CD14-positive monocyte (primary cell): ENCODE measurements at regions not wholly inside any gene's neighbourhood (a gene's known extent, or its start where the extent isn't known, plus 50 kb on each side); places are given as distances from the start of the nearest gene placed in this dataset.

Source experiments
- DNase-seq, 3 donors: peaks; one replicate each; pipeline ENCODE4 v3.0.0-alpha.2; 2011 to 2022
- H2AFZ ChIP-seq: 2 replicates; pipeline ENCODE4 v1.6.0; 2012; ENCODE audit warnings: mild to moderate bottlenecking, low read depth, low read length, inconsistent platforms; ENCODE audit not compliant: insufficient read depth, poor library complexity, severe bottlenecking
- H3K27ac ChIP-seq, 2 donors: 1 replicate in 1 of 2; 2 replicates in 1 of 2; pipeline ENCODE4 v1.5.1; 2012 to 2013; ENCODE audit warnings: low read length in 2 of 2, control low read depth in 1 of 2, inconsistent platforms in 1 of 2, low read depth in 1 of 2, mild to moderate bottlenecking in 1 of 2
- H3K27me3 ChIP-seq, 2 donors: one replicate each; pipeline versions ENCODE4 v1.6.0 to v1.6.1; 2011 to 2013; ENCODE audit warnings: low read length in 2 of 2; ENCODE audit not compliant: control insufficient read depth in 2 of 2, insufficient read depth in 2 of 2
- H3K36me3 ChIP-seq, 2 donors: replicated peaks in 1 of 2; 1 replicate in 1 of 2; 2 replicates in 1 of 2; pipeline versions ENCODE4 v1.5.1 to v1.6.1; 2012 to 2013; ENCODE audit warnings: low read length in 2 of 2, control low read depth in 1 of 2, inconsistent platforms in 1 of 2, mild to moderate bottlenecking in 1 of 2; ENCODE audit not compliant: insufficient read depth in 2 of 2, control insufficient read depth in 1 of 2
- H3K4me1 ChIP-seq, 2 donors: 1 replicate in 1 of 2; 2 replicates in 1 of 2; pipeline versions ENCODE4 v1.5.1 to v1.6.1; 2012 to 2013; ENCODE audit warnings: low read length in 2 of 2, control low read depth in 1 of 2, inconsistent platforms in 1 of 2, mild to moderate bottlenecking in 1 of 2, moderate library complexity in 1 of 2; ENCODE audit not compliant: insufficient read depth in 2 of 2, control insufficient read depth in 1 of 2
- H3K4me2 ChIP-seq: replicated peaks from 2 replicates; pipeline ENCODE3; 2012; ENCODE audit warnings: low read length, moderate library complexity, mild to moderate bottlenecking; ENCODE audit not compliant: poor library complexity, severe bottlenecking; ENCODE audit errors: extremely low read depth
- H3K4me3 ChIP-seq, 3 experiments: fragments of 200-600 bp in 1 of 3; sonication (generic) in 1 of 3; replicated peaks in 1 of 3; 1 replicate in 2 of 3; 2 replicates in 1 of 3; pipeline ENCODE4 v1.5.1; 2011 to 2013; ENCODE audit warnings: low read length in 3 of 3, mild to moderate bottlenecking in 3 of 3, control low read depth in 2 of 3, low read depth in 2 of 3, inconsistent platforms in 1 of 3, moderate library complexity in 1 of 3
- H3K79me2 ChIP-seq: 2 replicates; pipeline ENCODE4 v1.6.0; 2012; ENCODE audit warnings: mild to moderate bottlenecking, control low read depth, inconsistent platforms, low read length, moderate library complexity; ENCODE audit not compliant: insufficient read depth
- H3K9ac ChIP-seq: 2 replicates; pipeline ENCODE4 v1.6.0; 2017; ENCODE audit warnings: low read length, mild to moderate bottlenecking; ENCODE audit not compliant: insufficient read depth, poor library complexity, severe bottlenecking
- H3K9me3 ChIP-seq, 2 donors: replicated peaks in 1 of 2; 1 replicate in 1 of 2; 2 replicates in 1 of 2; pipeline versions ENCODE4 v1.5.1 to v1.6.1; 2012 to 2013; ENCODE audit warnings: low read length in 2 of 2, control low read depth in 1 of 2; ENCODE audit not compliant: control insufficient read depth in 1 of 2, insufficient read depth in 1 of 2
- H4K20me1 ChIP-seq: 2 replicates; pipeline ENCODE4 v1.6.0; 2012; ENCODE audit warnings: mild to moderate bottlenecking, low read length, control low read depth, moderate library complexity; ENCODE audit not compliant: insufficient read depth
- H3K27ac Mint-ChIP-seq, 7 donors: one replicate each; pipeline ENCODE4 v1.8.0; 2020; ENCODE audit warnings: mild to moderate bottlenecking in 7 of 7, mixed read lengths in 7 of 7, moderate library complexity in 6 of 7, inconsistent platforms in 2 of 7
- H3K27me3 Mint-ChIP-seq, 3 donors: one replicate each; pipeline ENCODE4 v1.8.0; 2021 to 2022; ENCODE audit warnings: low read depth in 3 of 3, mild to moderate bottlenecking in 3 of 3, mixed read lengths in 3 of 3, moderate library complexity in 3 of 3, inconsistent platforms in 1 of 3
- H3K36me3 Mint-ChIP-seq, 2 donors: one replicate each; pipeline ENCODE4 v1.8.0; 2020; ENCODE audit warnings: mixed read lengths in 2 of 2, inconsistent platforms in 1 of 2, mild to moderate bottlenecking in 1 of 2
- H3K4me1 Mint-ChIP-seq: one replicate; pipeline ENCODE4 v1.8.0; 2020; ENCODE audit warnings: mild to moderate bottlenecking, mixed read lengths
- H3K4me3 Mint-ChIP-seq, 2 donors: one replicate each; pipeline ENCODE4 v1.8.0; 2020; ENCODE audit warnings: mild to moderate bottlenecking in 2 of 2, mixed read lengths in 2 of 2, moderate library complexity in 1 of 2
- H3K9me3 Mint-ChIP-seq, 7 donors: one replicate each; pipeline ENCODE4 v1.8.0; 2020 to 2022; ENCODE audit warnings: mixed read lengths in 7 of 7, mild to moderate bottlenecking in 6 of 7, moderate library complexity in 6 of 7, inconsistent platforms in 2 of 7
- CTCF ChIP-seq: fragments of 200-600 bp; IDR thresholded peaks from one replicate; pipeline ENCODE4 v1.8.0; 2022; ENCODE audit warnings: antibody characterized with exemption, mild to moderate bottlenecking
- WGBS: methylation state at CpG from one replicate; pipeline ENCODE4 v1.1.5; 2013; ENCODE audit warnings: missing lambda C conversion rate; ENCODE audit not compliant: insufficient coverage; 5-methylcytosine and 5-hydroxymethylcytosine counted together
- intact Hi-C, 2 donors: fragments of 100-400 bp; cut with micrococcal nuclease; formaldehyde crosslinking; loops; one replicate each; pipeline versions ENCODE4 v1.15.0 to v1.15.1; 2023

GRCh38 chr13:21871919-21872318, 201.0 kb downstream of the FGF9 start:
- H3K9ac ChIP-seq: no peak overlapping the region
- Mint-ChIP-seq H3K36me3 (no peaks in the 10 kb centered on the region), H3K27me3 (peaks cover 0 to 2% (median 1%) of the 10 kb centered on the region in 3 donors), H3K4me3 (no peak overlapping the region), H3K27ac (peak overlapping the region in 1 of 7 donors; percentile 66), H3K9me3 (peaks cover 0 to 9% (median 0%) of the 10 kb centered on the region in 7 donors), H3K4me1 (no peaks in the 10 kb centered on the region)
- H3K79me2 ChIP-seq: no peaks in the 10 kb centered on the region
- 100% methylated on average over 2 of the region's 5 CpGs for WGBS
- no peaks in the 10 kb centered on the region for H3K27me3 ChIP-seq
- no peak for DNase-seq
- H2AFZ ChIP-seq: no peak overlapping the region
- no peaks in the 10 kb centered on the region for H3K36me3 ChIP-seq
- H3K27ac ChIP-seq: no peak overlapping the region
- H4K20me1 ChIP-seq: no peaks in the 10 kb centered on the region
- H3K4me1 ChIP-seq: no peaks in the 10 kb centered on the region
- intact Hi-C loops: no loop called here
- no peak overlapping the region for H3K4me3 ChIP-seq
- H3K4me2 ChIP-seq: no peak overlapping the region
- no peak for TF ChIP-seq CTCF
- peaks cover 0 to 5% of the 10 kb centered on the region in 2 donors for H3K9me3 ChIP-seq

GRCh38 chr13:21872795-21873194, 201.9 kb downstream of the FGF9 start:
- no peak for TF ChIP-seq CTCF
- Histone ChIP-seq H2AFZ (no peak overlapping the region), H3K27ac (no peak overlapping the region), H4K20me1 (no peaks in the 10 kb centered on the region), H3K4me1 (no peaks in the 10 kb centered on the region), H3K4me3 (no peak overlapping the region), H3K27me3 (no peaks in the 10 kb centered on the region), H3K9ac (no peak overlapping the region), H3K4me2 (no peak overlapping the region), H3K79me2 (no peaks in the 10 kb centered on the region), H3K36me3 (no peaks in the 10 kb centered on the region), H3K9me3 (peaks cover 0 to 5% of the 10 kb centered on the region in 2 donors)
- WGBS: 66% methylated on average over 4 of the region's 5 CpGs
- no peak for DNase-seq
- no peaks in the 10 kb centered on the region for H3K4me1 Mint-ChIP-seq
- no peak overlapping the region for H3K4me3 Mint-ChIP-seq
- H3K27me3 Mint-ChIP-seq: peaks cover 0 to 2% (median 1%) of the 10 kb centered on the region in 3 donors
- no peak overlapping the region for H3K27ac Mint-ChIP-seq
- H3K36me3 Mint-ChIP-seq: no peaks in the 10 kb centered on the region
- H3K9me3 Mint-ChIP-seq: peaks cover 0 to 10% (median 0%) of the 10 kb centered on the region in 7 donors
- intact Hi-C loops: no loop called here
